Pancreas (tissue), 10 donors: ENCODE measurements at regions not wholly inside any gene's neighbourhood (a gene's known extent, or its start where the extent isn't known, plus 50 kb on each side); places are given as distances from the start of the nearest gene placed in this dataset.

Source experiments
- ATAC-seq, 4 donors: fragments of 200-7000 bp; cut with Tn5 transposase; one replicate each; pipeline versions ENCODE4 v1.8.0 to v1.9.1; 2020; ENCODE audit warnings: mild to moderate bottlenecking in 4 of 4, moderate library complexity in 4 of 4
- DNase-seq, 6 donors: peaks; one replicate each; pipeline ENCODE4 v3.0.0-alpha.2; 2020
- FAIRE-seq: peaks from 2 replicates; lab custom pipeline; 2012; peaks lifted over from hg19 to GRCh38; lab: Jason Lieb, UNC
- H3K27ac ChIP-seq, 4 donors: fragments of 200-600 bp; sonication (generic); 1 replicate in 3 of 4; 2 replicates in 1 of 4; pipeline versions ENCODE4 v1.5.0 to v1.8.0; 2020
- H3K27me3 ChIP-seq, 4 donors: fragments of 200-600 bp; one replicate each; pipeline ENCODE4 v1.8.0; 2021
- H3K36me3 ChIP-seq, 3 donors: fragments of 200-600 bp; sonication (generic) in 1 of 3; one replicate each; pipeline versions ENCODE4 v1.5.0 to v1.8.0; 2020 to 2021
- H3K4me1 ChIP-seq, 3 donors: fragments of 200-600 bp; one replicate each; pipeline ENCODE4 v1.8.0; 2021
- H3K4me3 ChIP-seq, 4 donors: fragments of 200-600 bp; sonication (generic) in 2 of 4; one replicate each; pipeline versions ENCODE4 v1.5.0 to v1.8.0; 2020 to 2021
- H3K9me3 ChIP-seq, 4 donors: fragments of 200-600 bp; one replicate each; pipeline ENCODE4 v1.8.0; 2021
- CTCF ChIP-seq, 4 donors: fragments of 200-600 bp; sonication (generic) in 3 of 4; IDR thresholded peaks; one replicate each; pipeline versions ENCODE4 v1.5.0 to v1.8.0; 2021; ENCODE audit warnings: antibody characterized with exemption in 4 of 4
- WGBS, 2 donors: extraction: QIAGEN DNeasy Blood & Tissue Kit; methylation state at CpG; one replicate each; pipeline ENCODE4 v1.1.7; 2013; 5-methylcytosine and 5-hydroxymethylcytosine counted together
- intact Hi-C, 3 donors: fragments of 100-400 bp; cut with DNase I; formaldehyde crosslinking; loops; one replicate each; pipeline versions ENCODE4 v1.11.1 to v1.14.2; 2022
- donor health status: healthy with polysubstance abuse.
- donor health status: DM: no; HTN: no; CAD: no; lungs with moderate emphysema.
- donor health status: DM: no; HTN: no; CAD: no.
- donor health status: control.
- donor health status: control.
- donor health status: Bipolar disorder and iron deficiency.
- donor health status: DM: yes; HTN: yes; CAD: no.
- donor health status: DM: no; HTN: no; CAD: no.
- donor health status: DM: no; HTN: no; CAD: no.
- donor health status: DM: yes; HTN: yes; CAD: no.

GRCh38 chr1:38614861-38615260, 244.7 kb downstream of the RRAGC start:
- intact Hi-C loops: no loop called here
- ATAC-seq: no peak
- no peaks in the 10 kb centered on the region for H3K4me1 ChIP-seq

GRCh38 chr1:38613996-38614395, 245.6 kb downstream of the RRAGC start:
- Histone ChIP-seq H3K27ac (no peak overlapping the region), H3K36me3 (no peaks in the 10 kb centered on the region), H3K27me3 (peaks cover 0 to 9% (median 0%) of the 10 kb centered on the region in 4 donors), H3K4me3 (no peak overlapping the region), H3K9me3 (no peaks in the 10 kb centered on the region), H3K4me1 (no peaks in the 10 kb centered on the region)
- 49 to 57% methylated on average over 8 of the region's 8 CpGs for WGBS, 2 donors
- intact Hi-C loops: no loop called here
- DNase-seq: no peak
- FAIRE-seq: no peak
- ATAC-seq: no peak
- no peak for TF ChIP-seq CTCF (IDR thresholded peaks at IDR 0.05)

More at GRCh38 chr1:38614861-38615260, 244.7 kb downstream of the RRAGC start:
- DNase-seq: no peak
- Histone ChIP-seq H3K9me3 (no peaks in the 10 kb centered on the region), H3K27me3 (peaks cover 0 to 9% (median 0%) of the 10 kb centered on the region in 4 donors), H3K4me3 (no peak overlapping the region), H3K27ac (no peak overlapping the region), H3K36me3 (no peaks in the 10 kb centered on the region)
- no peak for TF ChIP-seq CTCF (IDR thresholded peaks at IDR 0.05)
- FAIRE-seq: no peak
- 75 to 81% methylated on average over 3 of the region's 3 CpGs for WGBS, 2 donors

- Histone ChIP-seq H3K27me3 (peaks cover 0 to 9% (median 0%) of the 10 kb centered on the region in 4 donors), H3K36me3 (no peaks in the 10 kb centered on the region), H3K27ac (no peak overlapping the region), H3K4me1 (no peaks in the 10 kb centered on the region), H3K4me3 (no peak overlapping the region), H3K9me3 (no peaks in the 10 kb centered on the region)
- DNase-seq (no peak), FAIRE-seq (no peak), ATAC-seq (no peak)
- intact Hi-C loops: no loop called here
- WGBS, 2 donors: 70% methylated on average over 6 of the region's 6 CpGs
- TF ChIP-seq CTCF (IDR thresholded peaks at IDR 0.05): no peak
Measured at GRCh38 chr1:38612951-38613350, 246.6 kb downstream of the RRAGC start.

- no peaks in the 10 kb centered on the region for H3K9me3 ChIP-seq
- ATAC-seq: no peak
- intact Hi-C loops: no loop called here
- H3K27me3 ChIP-seq: peaks cover 0 to 5% (median 0%) of the 10 kb centered on the region in 4 donors
- H3K36me3 ChIP-seq: no peaks in the 10 kb centered on the region
- H3K27ac ChIP-seq: no peak overlapping the region
- no peak for DNase-seq
- H3K4me1 ChIP-seq: no peaks in the 10 kb centered on the region
- H3K4me3 ChIP-seq: no peak overlapping the region
- 32 to 35% methylated on average over 7 of the region's 7 CpGs for WGBS, 2 donors
- no peak for TF ChIP-seq CTCF (IDR thresholded peaks at IDR 0.05)
- no peak for FAIRE-seq
Measured at GRCh38 chr1:38611664-38612211, 247.8 kb downstream of the RRAGC start.

GRCh38 chr1:38609166-38610025, 250.2 kb downstream of the RRAGC start:
- WGBS, 2 donors: 65 to 72% methylated on average over 20 of the region's 20 CpGs
- no peaks in the 10 kb centered on the region for H3K4me1 ChIP-seq
- H3K4me3 ChIP-seq: no peak overlapping the region
- FAIRE-seq (no peak), DNase-seq (no peak), ATAC-seq (no peak)
- no peaks in the 10 kb centered on the region for H3K36me3 ChIP-seq
- H3K9me3 ChIP-seq: no peaks in the 10 kb centered on the region
- no peak overlapping the region for H3K27ac ChIP-seq
- TF ChIP-seq CTCF (IDR thresholded peaks at IDR 0.05): no peak
- peaks cover 0 to 5% (median 0%) of the 10 kb centered on the region in 4 donors for H3K27me3 ChIP-seq
- intact Hi-C loops: no loop called here
